ENCODE measurements at regions not wholly inside any gene's neighbourhood (a gene's known extent, or its start where the extent isn't known, plus 50 kb on each side); places are given as distances from the start of the nearest gene placed in this dataset.

DNA sequence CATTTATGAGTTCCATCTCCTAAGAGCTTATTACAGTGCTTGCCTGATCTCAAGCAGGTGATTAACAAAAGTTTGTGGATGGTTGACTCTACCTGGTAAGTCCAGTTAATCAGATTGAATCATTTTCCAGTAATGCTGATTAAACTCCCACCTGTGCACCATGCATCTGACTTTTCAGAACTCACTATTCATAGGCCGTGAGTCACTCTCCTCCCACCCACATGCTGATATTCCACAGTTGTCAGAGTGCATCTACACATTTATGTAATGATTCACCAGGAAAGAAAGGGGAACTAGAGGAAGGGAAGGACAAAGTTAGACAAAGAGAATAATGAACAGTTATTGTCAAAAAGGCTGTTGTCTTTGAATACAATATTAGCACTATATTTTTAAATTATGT, 106.2 kb upstream of the UBE3A start:
- DNase-seq (ENCODE audit: low spot score) = no peak
- ATAC-seq (ENCODE audit: low FRiP score) = peak; percentile 92
- TF ChIP-seq, protein P1, sequence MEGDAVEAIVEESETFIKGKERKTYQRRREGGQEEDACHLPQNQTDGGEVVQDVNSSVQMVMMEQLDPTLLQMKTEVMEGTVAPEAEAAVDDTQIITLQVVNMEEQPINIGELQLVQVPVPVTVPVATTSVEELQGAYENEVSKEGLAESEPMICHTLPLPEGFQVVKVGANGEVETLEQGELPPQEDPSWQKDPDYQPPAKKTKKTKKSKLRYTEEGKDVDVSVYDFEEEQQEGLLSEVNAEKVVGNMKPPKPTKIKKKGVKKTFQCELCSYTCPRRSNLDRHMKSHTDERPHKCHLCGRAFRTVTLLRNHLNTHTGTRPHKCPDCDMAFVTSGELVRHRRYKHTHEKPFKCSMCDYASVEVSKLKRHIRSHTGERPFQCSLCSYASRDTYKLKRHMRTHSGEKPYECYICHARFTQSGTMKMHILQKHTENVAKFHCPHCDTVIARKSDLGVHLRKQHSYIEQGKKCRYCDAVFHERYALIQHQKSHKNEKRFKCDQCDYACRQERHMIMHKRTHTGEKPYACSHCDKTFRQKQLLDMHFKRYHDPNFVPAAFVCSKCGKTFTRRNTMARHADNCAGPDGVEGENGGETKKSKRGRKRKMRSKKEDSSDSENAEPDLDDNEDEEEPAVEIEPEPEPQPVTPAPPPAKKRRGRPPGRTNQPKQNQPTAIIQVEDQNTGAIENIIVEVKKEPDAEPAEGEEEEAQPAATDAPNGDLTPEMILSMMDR (IDR thresholded peaks at IDR 0.05) = no peak

DNA sequence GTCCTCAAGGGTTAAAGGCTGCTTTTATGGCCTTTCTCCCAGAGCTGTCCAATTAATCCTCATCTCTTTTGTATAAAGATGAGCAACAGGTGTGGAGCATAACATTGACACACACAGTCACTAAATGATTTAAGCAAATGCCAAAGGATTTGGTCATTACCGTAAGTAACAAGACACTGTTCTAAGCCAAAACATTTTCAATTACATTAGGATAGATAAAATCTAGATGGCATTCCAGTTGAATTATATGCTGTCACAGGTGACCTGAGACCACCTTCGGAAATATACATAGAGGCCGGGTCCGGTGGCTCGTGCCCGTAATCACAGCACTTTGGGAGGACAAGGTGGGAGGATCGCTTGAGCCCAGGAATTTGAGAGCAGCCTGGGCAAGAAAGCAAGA, 105.3 kb upstream of the UBE3A start:
- TF ChIP-seq, protein P1 (IDR thresholded peaks at IDR 0.05) = no peak
- no peak for DNase-seq (ENCODE audit: low spot score)
- ATAC-seq (ENCODE audit: low FRiP score) = no peak

DNA sequence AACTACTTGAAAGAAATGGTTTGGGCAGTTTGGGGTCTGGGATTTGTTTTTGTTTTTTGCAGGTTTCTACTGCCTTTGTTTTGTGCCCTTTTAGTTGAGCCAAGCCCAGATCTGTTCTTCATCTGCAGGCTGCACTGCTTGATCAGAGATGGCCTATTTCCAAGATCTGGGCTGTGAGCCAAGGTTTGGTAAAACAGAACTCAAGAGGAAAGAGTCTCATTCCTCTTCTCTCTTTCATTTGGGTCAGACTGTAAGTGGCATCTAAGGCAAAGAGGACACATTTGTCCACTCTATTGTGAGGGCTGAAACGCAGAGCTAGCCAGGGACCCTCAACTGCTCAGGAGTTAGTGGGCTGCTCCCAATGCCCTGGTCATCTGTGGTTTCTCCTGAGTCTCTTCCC, 104.4 kb upstream of the UBE3A start:
- peak; percentile 28 for DNase-seq (ENCODE audit: low spot score)
- TF ChIP-seq, protein P1 (IDR thresholded peaks at IDR 0.05) = no peak
- ATAC-seq (ENCODE audit: low FRiP score) = no peak

DNA sequence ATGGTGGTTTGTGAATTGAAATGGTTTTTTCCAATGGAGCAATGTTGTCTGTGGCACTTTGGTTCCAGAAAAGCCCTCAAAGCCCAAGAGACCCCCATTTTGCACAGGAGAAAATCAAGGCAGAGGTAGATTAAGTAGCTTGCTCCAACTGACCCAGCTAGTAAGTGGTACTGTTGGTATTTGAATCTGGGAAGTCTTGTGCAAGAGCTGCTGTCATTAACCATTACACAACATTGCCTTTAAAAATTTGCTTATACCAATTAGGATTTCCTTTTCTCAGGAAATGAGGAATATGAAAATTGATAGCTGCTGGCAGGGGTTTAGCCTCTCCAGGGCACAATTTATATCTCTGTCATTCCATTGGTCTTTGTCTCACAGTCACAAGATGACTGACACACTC, 102.4 kb upstream of the UBE3A start:
- TF ChIP-seq, protein P1 (IDR thresholded peaks at IDR 0.05) = no peak
- ATAC-seq (ENCODE audit: low FRiP score) (no peak), DNase-seq (ENCODE audit: low spot score) (no peak)

DNA sequence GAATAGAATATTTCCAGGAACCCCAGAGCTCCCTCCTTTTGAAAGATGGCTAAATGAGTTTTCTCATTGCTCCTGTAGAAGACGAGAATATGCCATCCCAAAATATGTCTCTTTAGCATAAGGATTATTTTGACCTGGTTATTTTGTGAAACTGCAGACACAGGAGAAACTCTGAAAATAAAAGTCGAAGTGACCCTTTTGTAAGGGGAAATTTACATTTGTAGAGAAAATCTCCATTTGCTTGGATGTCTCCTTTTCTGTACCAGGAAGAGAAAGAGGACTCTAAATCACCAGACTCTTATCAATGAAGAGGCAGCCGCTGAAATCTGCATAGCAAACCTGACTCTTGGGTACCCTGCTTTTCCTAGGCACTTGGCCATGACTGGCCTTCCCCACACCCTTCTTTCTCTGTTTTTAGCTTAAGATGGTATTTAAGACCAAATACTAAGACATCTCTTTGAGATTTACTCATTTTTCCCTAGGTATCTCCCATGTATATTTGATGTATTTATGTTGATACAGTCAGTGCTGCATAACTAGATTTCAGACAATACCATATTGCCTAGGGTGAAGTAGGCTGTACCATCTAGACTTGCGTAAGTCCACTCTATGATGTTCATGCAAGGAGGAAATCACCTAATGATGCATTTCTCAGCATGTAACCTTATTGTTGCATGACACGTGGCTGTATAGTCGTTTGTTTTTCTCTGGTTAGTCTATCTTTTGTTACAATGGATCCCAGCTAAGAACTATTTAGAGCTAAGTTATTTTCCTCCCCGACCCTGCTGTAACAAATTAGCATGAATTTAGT, 98.2 kb upstream of the UBE3A start:
- DNase-seq (ENCODE audit: low spot score) (no peak), ATAC-seq (ENCODE audit: low FRiP score) (no peak)
- TF ChIP-seq, protein P1 (IDR thresholded peaks at IDR 0.05) = no peak

DNA sequence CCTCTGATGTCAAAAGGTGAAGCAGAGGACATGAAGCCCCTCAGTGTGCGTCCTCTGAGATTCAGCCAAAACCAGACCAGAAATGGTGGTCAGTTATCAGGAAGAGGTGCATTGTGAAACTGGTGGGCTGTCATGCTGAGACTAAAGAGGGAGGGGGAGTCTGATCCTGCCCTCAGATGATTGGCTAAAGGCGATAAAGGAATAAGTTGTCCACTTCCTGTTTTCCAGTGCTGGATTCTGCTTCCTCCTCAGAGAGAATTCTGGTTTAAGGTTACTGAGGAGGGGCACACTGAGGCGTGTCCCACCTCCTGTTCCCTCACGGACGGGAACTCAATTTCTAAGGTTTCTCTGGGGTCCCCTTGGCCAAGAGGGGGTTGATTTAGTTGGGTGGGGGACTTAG, 97.0 kb upstream of the UBE3A start:
- TF ChIP-seq, protein P1 (IDR thresholded peaks at IDR 0.05) = no peak
- ATAC-seq (ENCODE audit: low FRiP score) = no peak
- DNase-seq (ENCODE audit: low spot score) = no peak

DNA sequence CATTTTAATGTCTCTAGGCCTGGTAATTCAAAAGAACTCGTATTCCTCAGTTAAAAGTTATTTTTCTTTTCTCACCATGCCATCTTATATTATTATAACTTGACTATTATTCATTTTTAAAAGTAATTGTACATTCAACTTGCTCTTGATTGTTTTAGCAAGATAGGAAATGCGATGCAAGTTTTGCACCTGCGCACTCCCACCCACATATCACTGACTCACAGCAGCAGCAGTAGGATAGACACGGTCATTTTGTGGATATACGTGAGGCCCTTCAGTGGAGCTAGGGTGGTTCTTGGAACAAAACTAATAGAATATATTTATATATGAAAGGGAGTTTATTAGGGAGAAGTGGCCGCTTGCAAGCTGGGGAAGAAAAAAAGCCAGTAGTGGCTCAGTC, 95.5 kb upstream of the UBE3A start:
- DNase-seq (ENCODE audit: low spot score) (no peak), ATAC-seq (ENCODE audit: low FRiP score) (no peak)
- TF ChIP-seq, protein P1 (IDR thresholded peaks at IDR 0.05) = no peak

All from omental fat pad (tissue), 3 donors.